H1 (cell line): ENCODE measurements at regions not wholly inside any gene's neighbourhood (a gene's known extent, or its start where the extent isn't known, plus 50 kb on each side); places are given as distances from the start of the nearest gene placed in this dataset.

Experiments used
- CTCF ChIA-PET: fragments of 300-600 bp; sonication (Branson Sonifier 250); formaldehyde crosslinking; loops from one replicate; lab custom pipeline; 2021; ENCODE audit not compliant: partially characterized antibody; lab: Charles Lee
- POLR2A ChIA-PET: fragments of 300-600 bp; sonication (Branson Sonifier 250); formaldehyde crosslinking; loops from one replicate; lab custom pipeline; 2021; ENCODE audit warnings: inconsistent platforms; ENCODE audit not compliant: partially characterized antibody; lab: Charles Lee
- DNase-seq, 2 experiments: peaks; one replicate each; pipeline versions ENCODE4 v3.0.0 to v3.0.0-alpha.2; 2010 to 2022; ENCODE audit warnings: low spot score in 2 of 2, low read depth in 1 of 2, mixed read lengths in 1 of 2
- FAIRE-seq: peaks from 2 replicates; lab custom pipeline; 2011; peaks lifted over from hg19 to GRCh38; lab: Jason Lieb, UNC
- H2AFZ ChIP-seq: 2 replicates; pipeline ENCODE4 v1.8.1; 2012; ENCODE audit warnings: low read length, inconsistent platforms
- H2AK5ac ChIP-seq: 2 replicates; pipeline ENCODE4 v1.6.1; 2013; ENCODE audit warnings: low read depth, low read length
- H2BK120ac ChIP-seq: replicated peaks from 2 replicates; pipeline ENCODE3; 2013; ENCODE audit warnings: low read depth, low read length, inconsistent platforms
- H2BK12ac ChIP-seq: 2 replicates; pipeline ENCODE4 v1.6.1; 2013; ENCODE audit warnings: low read depth, low read length
- H2BK15ac ChIP-seq: 2 replicates; pipeline ENCODE4 v1.6.1; 2013; ENCODE audit warnings: low read length
- H2BK20ac ChIP-seq: 2 replicates; pipeline ENCODE4 v1.6.1; 2013; ENCODE audit warnings: low read length
- H2BK5ac ChIP-seq: 2 replicates; pipeline ENCODE4 v1.6.1; 2013; ENCODE audit warnings: low read depth, low read length
- H3K14ac ChIP-seq: 2 replicates; pipeline ENCODE4 v1.6.1; 2013; ENCODE audit warnings: inconsistent platforms; ENCODE audit not compliant: insufficient read length
- H3K18ac ChIP-seq: 2 replicates; pipeline ENCODE4 v1.6.1; 2013; ENCODE audit warnings: low read length; ENCODE audit errors: extremely low read depth
- H3K23ac ChIP-seq: 2 replicates; pipeline ENCODE4 v1.6.1; 2013; ENCODE audit warnings: inconsistent platforms; ENCODE audit not compliant: insufficient read length
- H3K23me2 ChIP-seq: 2 replicates; pipeline ENCODE4 v1.6.1; 2013; ENCODE audit warnings: low read depth, low read length
- H3K27ac ChIP-seq: 2 replicates; pipeline ENCODE4 v1.6.1; 2011; ENCODE audit warnings: low read depth, low read length, inconsistent platforms
- H3K27me3 ChIP-seq, 4 experiments: replicated peaks in 1 of 4; 1 replicate in 1 of 4; 2 replicates in 3 of 4; pipeline versions ENCODE4 v1.6.1 to v1.8.1; 2011 to 2013; ENCODE audit warnings: low read length in 3 of 4, mild to moderate bottlenecking in 3 of 4, inconsistent platforms in 2 of 4, mixed read lengths in 2 of 4, moderate library complexity in 1 of 4; ENCODE audit not compliant: control insufficient read depth in 3 of 4, insufficient read depth in 3 of 4; ENCODE audit errors: extremely low read depth in 1 of 4
- H3K36me3 ChIP-seq, 4 experiments: 2 replicates each; pipeline versions ENCODE4 v1.6.1 to v1.8.1; 2011 to 2013; ENCODE audit warnings: mild to moderate bottlenecking in 4 of 4, low read length in 3 of 4, moderate library complexity in 2 of 4, control low read depth in 1 of 4, inconsistent platforms in 1 of 4; ENCODE audit not compliant: insufficient read depth in 4 of 4, control insufficient read depth in 2 of 4
- H3K4ac ChIP-seq: replicated peaks from 2 replicates; pipeline ENCODE3; 2013; ENCODE audit warnings: low read length, low read depth, mixed read lengths, inconsistent platforms; ENCODE audit not compliant: insufficient read length
- H3K4me1 ChIP-seq, 4 experiments: replicated peaks in 1 of 4; 1 replicate in 1 of 4; 2 replicates in 3 of 4; pipeline versions ENCODE4 v1.6.1 to v1.8.1; 2011 to 2013; ENCODE audit warnings: low read length in 3 of 4, inconsistent platforms in 2 of 4, mixed read lengths in 1 of 4; ENCODE audit not compliant: insufficient read depth in 4 of 4, control insufficient read depth in 3 of 4
- H3K4me2 ChIP-seq, 2 experiments: 2 replicates each; pipeline versions ENCODE4 v1.6.1 to v1.8.1; 2011 to 2013; ENCODE audit warnings: low read depth in 2 of 2, low read length in 2 of 2, control low read depth in 1 of 2, inconsistent platforms in 1 of 2, mild to moderate bottlenecking in 1 of 2; ENCODE audit not compliant: insufficient read depth in 1 of 2
- H3K4me3 ChIP-seq, 4 experiments: fragments of 200-600, 300-600 bp in 1 of 4; sonication (generic), shearing (Covaris generic), sonication (Bioruptor Twin) in 1 of 4; 2 replicates each; pipeline versions ENCODE4 v1.5.1 to v1.8.1; 2011 to 2016; ENCODE audit warnings: low read length in 4 of 4, low read depth in 3 of 4, control low read depth in 2 of 4, inconsistent platforms in 2 of 4, mild to moderate bottlenecking in 2 of 4, mixed read lengths in 1 of 4, moderate library complexity in 1 of 4; ENCODE audit not compliant: insufficient read depth in 2 of 4; ENCODE audit errors: extremely low read depth in 1 of 4
- H3K56ac ChIP-seq: replicated peaks from 2 replicates; pipeline ENCODE3; 2013; ENCODE audit warnings: low read depth, mild to moderate bottlenecking, mixed read lengths, low read length, inconsistent platforms; ENCODE audit not compliant: insufficient read length
- H3K79me1 ChIP-seq: 2 replicates; pipeline ENCODE4 v1.6.1; 2013; ENCODE audit warnings: low read depth, low read length, control low read depth
- H3K79me2 ChIP-seq, 2 experiments: 2 replicates each; pipeline versions ENCODE4 v1.6.1 to v1.8.1; 2012 to 2013; ENCODE audit warnings: low read length in 2 of 2, mild to moderate bottlenecking in 2 of 2, inconsistent platforms in 1 of 2; ENCODE audit not compliant: insufficient read depth in 2 of 2, control insufficient read depth in 1 of 2
- H3K9ac ChIP-seq, 4 experiments: replicated peaks in 1 of 4; 1 replicate in 1 of 4; 2 replicates in 3 of 4; pipeline versions ENCODE4 v1.6.1 to v1.8.1; 2011 to 2013; ENCODE audit warnings: low read depth in 3 of 4, low read length in 3 of 4, control low read depth in 2 of 4, mild to moderate bottlenecking in 2 of 4, moderate library complexity in 2 of 4, inconsistent platforms in 1 of 4; ENCODE audit errors: extremely low read depth in 1 of 4
- H3K9me3 ChIP-seq, 2 experiments: 2 replicates each; pipeline versions ENCODE4 v1.6.1 to v1.8.1; 2012 to 2013; ENCODE audit warnings: mild to moderate bottlenecking in 2 of 2, moderate library complexity in 2 of 2, control low read depth in 1 of 2, inconsistent platforms in 1 of 2, low read depth in 1 of 2, low read length in 1 of 2, mixed read lengths in 1 of 2; ENCODE audit not compliant: insufficient read depth in 2 of 2
- H4K20me1 ChIP-seq, 2 experiments: replicated peaks in 1 of 2; 2 replicates each; pipeline versions ENCODE3 to v1.8.1; 2011 to 2013; ENCODE audit warnings: inconsistent platforms in 2 of 2, low read length in 2 of 2, mild to moderate bottlenecking in 1 of 2; ENCODE audit not compliant: insufficient read depth in 2 of 2, control insufficient read depth in 1 of 2
- H4K5ac ChIP-seq: 2 replicates; pipeline ENCODE4 v1.6.1; 2013; ENCODE audit warnings: low read length, low read depth, mixed read lengths, inconsistent platforms; ENCODE audit not compliant: insufficient read length
- H4K8ac ChIP-seq: 2 replicates; pipeline ENCODE4 v1.8.0; 2013; ENCODE audit warnings: mild to moderate bottlenecking, moderate library complexity, low read length, inconsistent platforms; ENCODE audit not compliant: insufficient read depth; ENCODE audit errors: extremely low read depth
- H4K91ac ChIP-seq: replicated peaks from 2 replicates; pipeline ENCODE3; 2013; ENCODE audit warnings: low read length, mixed read lengths, inconsistent platforms; ENCODE audit not compliant: insufficient read length
- CEBPB ChIP-seq: IDR thresholded peaks from 2 replicates; pipeline ENCODE4 v1.6.1; 2012; ENCODE audit warnings: low read depth, low read length
- CTCF ChIP-seq, 3 experiments: IDR thresholded peaks; 1 replicate in 2 of 3; 2 replicates in 1 of 3; pipeline versions ENCODE4 v1.5.1 to v1.6.1; 2011; ENCODE audit warnings: low read length in 3 of 3, mild to moderate bottlenecking in 3 of 3, inconsistent platforms in 2 of 3, low read depth in 1 of 3, moderate library complexity in 1 of 3; ENCODE audit not compliant: insufficient read depth in 1 of 3; ENCODE audit errors: control extremely low read depth in 1 of 3
- FOSL1 ChIP-seq: IDR thresholded peaks from 2 replicates; pipeline ENCODE4 v1.6.1; 2011; ENCODE audit warnings: mild to moderate bottlenecking, low read depth, low read length, moderate library complexity; ENCODE audit not compliant: insufficient read depth
- NRF1 ChIP-seq: IDR thresholded peaks from 2 replicates; pipeline ENCODE4 v1.6.1; 2011; ENCODE audit warnings: mild to moderate bottlenecking, low read depth, low read length, improper control_type of control experiment
- PHF8 ChIP-seq: fragments of 200-600 bp; sonication (generic); conservative IDR thresholded peaks from 2 replicates; pipeline ENCODE4 v1.7.1; 2012; ENCODE audit warnings: low read depth, mild to moderate bottlenecking, inconsistent platforms, low read length, moderate library complexity
- POLR2A ChIP-seq, 2 experiments: IDR thresholded peaks; 1 replicate in 1 of 2; 2 replicates in 1 of 2; pipeline ENCODE4 v1.6.1; 2011; ENCODE audit warnings: low read depth in 2 of 2, low read length in 2 of 2, mild to moderate bottlenecking in 2 of 2; ENCODE audit errors: control extremely low read depth in 1 of 2
- RNF2 ChIP-seq: fragments of 200-900, 300-1000 bp; sonication (generic); IDR thresholded peaks from 2 replicates; pipeline ENCODE4 v1.7.1; 2016; ENCODE audit warnings: borderline replicate concordance, low read depth, mild to moderate bottlenecking, antibody characterized with exemption, low read length; ENCODE audit not compliant: poor library complexity, severe bottlenecking; ENCODE audit errors: missing control alignments
- WGBS, 2 experiments: shearing (Covaris generic) in 1 of 2; methylation state at CpG; one replicate each; pipeline versions ENCODE4 v1.1.6 to v1.1.7; 2013 to 2015; ENCODE audit warnings: low lambda C conversion rate in 2 of 2, mixed read lengths in 2 of 2, inconsistent platforms in 1 of 2, low coverage in 1 of 2, missing lambda C conversion rate in 1 of 2; ENCODE audit not compliant: insufficient replicate concordance in 2 of 2, insufficient coverage in 1 of 2, insufficient read length in 1 of 2; ENCODE audit errors: extremely low coverage in 1 of 2, missing lambda C conversion rate in 1 of 2; 5-methylcytosine and 5-hydroxymethylcytosine counted together
- TF ChIP-seq, protein P1 (sequence below): IDR thresholded peaks from 2 replicates; pipeline ENCODE4 v1.6.1; 2012; ENCODE audit warnings: low read length, inconsistent platforms
- TF ChIP-seq, protein P2 (sequence below): IDR thresholded peaks from 2 replicates; pipeline ENCODE4 v1.6.1; 2011; ENCODE audit warnings: low read length, improper control_type of control experiment

- H3K27ac ChIP-seq = no peak overlapping the region
- H2BK5ac ChIP-seq = no peak overlapping the region
- H2BK120ac ChIP-seq = no peak overlapping the region
- no peak overlapping the region for H3K23ac ChIP-seq
- H3K4me1 ChIP-seq = no peaks in the 10 kb centered on the region
- no peak overlapping the region for H2BK12ac ChIP-seq
- no peak overlapping the region for H2BK15ac ChIP-seq
- H3K14ac ChIP-seq = no peak overlapping the region
- ChIA-PET CTCF (interaction anchor here (1.1 kb wide), 1 partner anchor 67 kb away, joined by 3 read pairs; no protein-coding TSS in a partner anchor), POLR2A (no interaction called here)
- H4K91ac ChIP-seq = no peak overlapping the region
- H3K4ac ChIP-seq = no peak overlapping the region
- peaks cover 0 to 1% of the 10 kb centered on the region in 2 experiments for H4K20me1 ChIP-seq
- H3K18ac ChIP-seq = no peak overlapping the region
- H2BK20ac ChIP-seq = no peak overlapping the region
- no peaks in the 10 kb centered on the region for H3K23me2 ChIP-seq
- no peaks in the 10 kb centered on the region for H3K79me2 ChIP-seq
- no peak overlapping the region for H3K4me3 ChIP-seq
- H4K5ac ChIP-seq = no peak overlapping the region
- H3K27me3 ChIP-seq = no peaks in the 10 kb centered on the region
- DNase-seq = no peak
- H2AK5ac ChIP-seq = no peak overlapping the region
- H3K9me3 ChIP-seq = no peaks in the 10 kb centered on the region
- no peak for FAIRE-seq
- H3K36me3 ChIP-seq = no peaks in the 10 kb centered on the region
- H3K79me1 ChIP-seq = no peaks in the 10 kb centered on the region
- no peak overlapping the region for H3K4me2 ChIP-seq
- H3K9ac ChIP-seq = no peak overlapping the region
- 91% methylated on average over 8 of the region's 8 CpGs; no CpG with 5 or more reads in 1 of the 2 experiments for WGBS, 2 experiments
- H4K8ac ChIP-seq = no peak overlapping the region
- no peak overlapping the region for H3K56ac ChIP-seq
- H2AFZ ChIP-seq = no peak overlapping the region
- TF ChIP-seq NRF1 (no peak), POLR2A (IDR thresholded peaks at IDR 0.05; ENCODE audit: control extremely low read depth in 1 of 2, low read depth in 2 of 2, low read length in 2 of 2) (no peak), CEBPB (no peak), RNF2 (no peak), FOSL1 (no peak), PHF8 (no peak), CTCF (IDR thresholded peaks at IDR 0.05; ENCODE audit: control extremely low read depth in 1 of 3, insufficient read depth in 1 of 3, low read depth in 1 of 3, low read length in 3 of 3) (no peak)
- TF ChIP-seq, protein P1, sequence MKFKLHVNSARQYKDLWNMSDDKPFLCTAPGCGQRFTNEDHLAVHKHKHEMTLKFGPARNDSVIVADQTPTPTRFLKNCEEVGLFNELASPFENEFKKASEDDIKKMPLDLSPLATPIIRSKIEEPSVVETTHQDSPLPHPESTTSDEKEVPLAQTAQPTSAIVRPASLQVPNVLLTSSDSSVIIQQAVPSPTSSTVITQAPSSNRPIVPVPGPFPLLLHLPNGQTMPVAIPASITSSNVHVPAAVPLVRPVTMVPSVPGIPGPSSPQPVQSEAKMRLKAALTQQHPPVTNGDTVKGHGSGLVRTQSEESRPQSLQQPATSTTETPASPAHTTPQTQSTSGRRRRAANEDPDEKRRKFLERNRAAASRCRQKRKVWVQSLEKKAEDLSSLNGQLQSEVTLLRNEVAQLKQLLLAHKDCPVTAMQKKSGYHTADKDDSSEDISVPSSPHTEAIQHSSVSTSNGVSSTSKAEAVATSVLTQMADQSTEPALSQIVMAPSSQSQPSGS = no peak
- TF ChIP-seq, protein P2, sequence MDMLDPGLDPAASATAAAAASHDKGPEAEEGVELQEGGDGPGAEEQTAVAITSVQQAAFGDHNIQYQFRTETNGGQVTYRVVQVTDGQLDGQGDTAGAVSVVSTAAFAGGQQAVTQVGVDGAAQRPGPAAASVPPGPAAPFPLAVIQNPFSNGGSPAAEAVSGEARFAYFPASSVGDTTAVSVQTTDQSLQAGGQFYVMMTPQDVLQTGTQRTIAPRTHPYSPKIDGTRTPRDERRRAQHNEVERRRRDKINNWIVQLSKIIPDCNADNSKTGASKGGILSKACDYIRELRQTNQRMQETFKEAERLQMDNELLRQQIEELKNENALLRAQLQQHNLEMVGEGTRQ = no peak
Measured at GRCh38 chr1:82697965-82698364, 897.2 kb downstream of the ADGRL2 start.
